ENCODE measurements at regions not wholly inside any gene's neighbourhood (a gene's known extent, or its start where the extent isn't known, plus 50 kb on each side); places are given as distances from the start of the nearest gene placed in this dataset.

DNA sequence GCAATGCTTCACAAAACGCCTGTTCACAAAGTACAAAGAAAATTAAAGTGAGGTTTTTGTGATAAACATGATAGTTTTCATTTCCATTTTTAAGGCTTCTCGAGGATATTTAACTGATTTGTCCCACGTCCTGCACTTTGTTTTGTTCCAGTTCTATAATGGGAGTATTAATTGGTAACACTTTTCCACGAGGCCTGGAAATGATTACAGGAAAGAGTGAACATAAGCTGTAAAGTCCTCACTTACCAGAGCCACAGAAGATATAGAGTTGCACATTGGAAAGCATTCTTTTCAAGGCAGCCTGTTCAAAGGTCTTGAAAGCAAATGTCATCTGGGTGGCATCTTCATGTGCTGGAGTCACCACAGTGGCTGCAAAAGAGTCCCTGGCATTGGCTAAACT is 1236.6 kb downstream of the BCL11B start:
- TF ChIP-seq POLR2A (IDR thresholded peaks at IDR 0.05; ENCODE audit: low read depth, low read length), result no peak
- TF ChIP-seq, protein P1, sequence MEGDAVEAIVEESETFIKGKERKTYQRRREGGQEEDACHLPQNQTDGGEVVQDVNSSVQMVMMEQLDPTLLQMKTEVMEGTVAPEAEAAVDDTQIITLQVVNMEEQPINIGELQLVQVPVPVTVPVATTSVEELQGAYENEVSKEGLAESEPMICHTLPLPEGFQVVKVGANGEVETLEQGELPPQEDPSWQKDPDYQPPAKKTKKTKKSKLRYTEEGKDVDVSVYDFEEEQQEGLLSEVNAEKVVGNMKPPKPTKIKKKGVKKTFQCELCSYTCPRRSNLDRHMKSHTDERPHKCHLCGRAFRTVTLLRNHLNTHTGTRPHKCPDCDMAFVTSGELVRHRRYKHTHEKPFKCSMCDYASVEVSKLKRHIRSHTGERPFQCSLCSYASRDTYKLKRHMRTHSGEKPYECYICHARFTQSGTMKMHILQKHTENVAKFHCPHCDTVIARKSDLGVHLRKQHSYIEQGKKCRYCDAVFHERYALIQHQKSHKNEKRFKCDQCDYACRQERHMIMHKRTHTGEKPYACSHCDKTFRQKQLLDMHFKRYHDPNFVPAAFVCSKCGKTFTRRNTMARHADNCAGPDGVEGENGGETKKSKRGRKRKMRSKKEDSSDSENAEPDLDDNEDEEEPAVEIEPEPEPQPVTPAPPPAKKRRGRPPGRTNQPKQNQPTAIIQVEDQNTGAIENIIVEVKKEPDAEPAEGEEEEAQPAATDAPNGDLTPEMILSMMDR (IDR thresholded peaks at IDR 0.05; ENCODE audit: extremely low read depth in 1 of 2, insufficient read depth in 1 of 2, low read depth in 1 of 2, low read length in 2 of 2), result no peak
- no peak for TF ChIP-seq POLR2AphosphoS5 (IDR thresholded peaks at IDR 0.05; ENCODE audit: insufficient read depth, low read depth, low read length)
- TF ChIP-seq MYC (IDR thresholded peaks at IDR 0.05; ENCODE audit: low read depth, low read length), result no peak
- no peak for TF ChIP-seq EZH2 (IDR thresholded peaks at IDR 0.05; ENCODE audit: borderline replicate concordance, low read depth, low read length, severe bottlenecking)
- TF ChIP-seq FOS (IDR thresholded peaks at IDR 0.05; ENCODE audit: borderline replicate concordance, insufficient read depth, low read length), result no peak
- TF ChIP-seq, protein P2, sequence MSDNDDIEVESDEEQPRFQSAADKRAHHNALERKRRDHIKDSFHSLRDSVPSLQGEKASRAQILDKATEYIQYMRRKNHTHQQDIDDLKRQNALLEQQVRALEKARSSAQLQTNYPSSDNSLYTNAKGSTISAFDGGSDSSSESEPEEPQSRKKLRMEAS (IDR thresholded peaks at IDR 0.05; ENCODE audit: insufficient read depth, insufficient read length), result no peak
- no peak for TF ChIP-seq JUN (IDR thresholded peaks at IDR 0.05; ENCODE audit: borderline replicate concordance, insufficient read depth, insufficient read length, low read depth)
